ENCODE measurements at regions not wholly inside any gene's neighbourhood (a gene's known extent, or its start where the extent isn't known, plus 50 kb on each side); places are given as distances from the start of the nearest gene placed in this dataset.

DNA sequence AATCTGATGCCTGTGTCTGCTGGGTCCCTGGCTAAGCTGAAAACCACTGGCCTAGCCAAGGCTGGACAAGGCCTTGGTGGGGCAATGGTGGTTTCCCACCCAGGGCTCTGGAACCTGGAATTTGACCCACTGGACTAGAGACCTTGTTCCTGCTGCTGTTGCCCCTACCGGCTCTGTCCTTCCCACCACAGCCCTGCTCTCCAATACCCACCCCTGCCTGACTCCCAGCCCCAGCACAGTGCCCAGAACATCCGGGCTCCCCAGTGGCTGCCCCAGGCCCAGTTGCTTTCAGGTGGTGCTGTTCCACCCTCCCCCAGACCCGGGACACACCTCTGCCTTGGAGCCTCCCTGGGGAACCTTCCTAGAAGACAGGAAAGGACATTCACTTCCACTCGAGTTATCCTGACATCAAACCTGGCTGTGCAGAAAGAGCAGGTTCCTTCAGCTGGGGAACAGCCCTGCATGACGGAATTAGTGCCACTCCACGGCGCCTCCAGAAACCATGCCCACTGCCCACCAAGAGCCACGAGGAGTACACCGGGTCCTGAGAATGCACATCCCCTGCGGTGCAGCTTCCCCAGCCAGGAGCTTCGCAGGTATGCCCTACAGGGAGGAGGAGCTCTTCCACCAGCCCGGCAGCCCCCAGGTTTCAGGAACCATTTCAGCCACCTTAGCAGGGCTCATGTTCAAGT, 152.8 kb downstream of the OAT start:
- Histone ChIP-seq H3K9ac (ENCODE audit: insufficient read depth, low read length) (no peak overlapping the region), H3K4me1 (ENCODE audit: control insufficient read depth, extremely low read depth, insufficient read depth, low read length) (no peaks in the 10 kb centered on the region), H3K9me3 (ENCODE audit: control insufficient read depth, insufficient read depth, low read depth, low read length) (no peaks in the 10 kb centered on the region), H4K20me1 (ENCODE audit: control insufficient read depth, extremely low read depth, insufficient read depth, low read length) (no peaks in the 10 kb centered on the region), H3K4me2 (ENCODE audit: extremely low read depth, insufficient read depth, low read length) (no peak overlapping the region), H3K27ac (ENCODE audit: insufficient read depth, low read length) (no peak overlapping the region), H3K36me3 (ENCODE audit: control insufficient read depth, insufficient read depth, low read length) (no peaks in the 10 kb centered on the region), H2AFZ (ENCODE audit: low read length) (no peak overlapping the region), H3K4me3 (replicated peaks in 1 of 4; ENCODE audit: control extremely low read depth in 1 of 4, insufficient read depth in 1 of 4, low read depth in 3 of 4, low read length in 4 of 4) (no peak overlapping the region), H3K27me3 (ENCODE audit: control insufficient read depth, insufficient read depth, low read length) (no peaks in the 10 kb centered on the region), H3K79me2 (ENCODE audit: control insufficient read depth, insufficient read depth, low read length) (no peaks in the 10 kb centered on the region)
- no peak for DNase-seq (ENCODE audit: low read depth in 2 of 2)
- TF ChIP-seq, protein P1, sequence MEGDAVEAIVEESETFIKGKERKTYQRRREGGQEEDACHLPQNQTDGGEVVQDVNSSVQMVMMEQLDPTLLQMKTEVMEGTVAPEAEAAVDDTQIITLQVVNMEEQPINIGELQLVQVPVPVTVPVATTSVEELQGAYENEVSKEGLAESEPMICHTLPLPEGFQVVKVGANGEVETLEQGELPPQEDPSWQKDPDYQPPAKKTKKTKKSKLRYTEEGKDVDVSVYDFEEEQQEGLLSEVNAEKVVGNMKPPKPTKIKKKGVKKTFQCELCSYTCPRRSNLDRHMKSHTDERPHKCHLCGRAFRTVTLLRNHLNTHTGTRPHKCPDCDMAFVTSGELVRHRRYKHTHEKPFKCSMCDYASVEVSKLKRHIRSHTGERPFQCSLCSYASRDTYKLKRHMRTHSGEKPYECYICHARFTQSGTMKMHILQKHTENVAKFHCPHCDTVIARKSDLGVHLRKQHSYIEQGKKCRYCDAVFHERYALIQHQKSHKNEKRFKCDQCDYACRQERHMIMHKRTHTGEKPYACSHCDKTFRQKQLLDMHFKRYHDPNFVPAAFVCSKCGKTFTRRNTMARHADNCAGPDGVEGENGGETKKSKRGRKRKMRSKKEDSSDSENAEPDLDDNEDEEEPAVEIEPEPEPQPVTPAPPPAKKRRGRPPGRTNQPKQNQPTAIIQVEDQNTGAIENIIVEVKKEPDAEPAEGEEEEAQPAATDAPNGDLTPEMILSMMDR (conservative IDR thresholded peaks at IDR 0.05 in 1 of 2, IDR thresholded peaks at IDR 0.05 in 1 of 2; ENCODE audit: low read depth in 1 of 2, low read length in 2 of 2) = no peak
- no peak for TF ChIP-seq EZH2 (IDR thresholded peaks at IDR 0.05; ENCODE audit: low read length, missing control alignments)

DNA sequence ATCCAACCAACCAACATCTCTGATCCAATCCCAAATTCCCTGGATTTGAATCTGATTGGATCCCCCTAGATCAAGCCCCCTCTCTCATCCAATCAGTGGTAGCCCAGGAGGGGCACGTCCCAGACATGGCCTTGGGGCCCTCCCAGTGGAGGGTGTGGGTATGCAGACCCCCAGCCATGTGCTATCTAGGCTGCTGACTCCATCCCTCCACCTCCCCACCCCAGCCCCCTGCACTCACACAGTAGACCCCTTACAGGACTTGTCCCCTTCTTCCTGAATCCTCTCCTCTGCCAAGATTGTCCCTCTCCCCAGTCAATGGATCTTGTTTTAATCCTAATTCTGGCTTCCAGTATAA, 153.4 kb downstream of the OAT start:
- no peaks in the 10 kb centered on the region for H3K79me2 ChIP-seq (ENCODE audit: control insufficient read depth, insufficient read depth, low read length)

DNA sequence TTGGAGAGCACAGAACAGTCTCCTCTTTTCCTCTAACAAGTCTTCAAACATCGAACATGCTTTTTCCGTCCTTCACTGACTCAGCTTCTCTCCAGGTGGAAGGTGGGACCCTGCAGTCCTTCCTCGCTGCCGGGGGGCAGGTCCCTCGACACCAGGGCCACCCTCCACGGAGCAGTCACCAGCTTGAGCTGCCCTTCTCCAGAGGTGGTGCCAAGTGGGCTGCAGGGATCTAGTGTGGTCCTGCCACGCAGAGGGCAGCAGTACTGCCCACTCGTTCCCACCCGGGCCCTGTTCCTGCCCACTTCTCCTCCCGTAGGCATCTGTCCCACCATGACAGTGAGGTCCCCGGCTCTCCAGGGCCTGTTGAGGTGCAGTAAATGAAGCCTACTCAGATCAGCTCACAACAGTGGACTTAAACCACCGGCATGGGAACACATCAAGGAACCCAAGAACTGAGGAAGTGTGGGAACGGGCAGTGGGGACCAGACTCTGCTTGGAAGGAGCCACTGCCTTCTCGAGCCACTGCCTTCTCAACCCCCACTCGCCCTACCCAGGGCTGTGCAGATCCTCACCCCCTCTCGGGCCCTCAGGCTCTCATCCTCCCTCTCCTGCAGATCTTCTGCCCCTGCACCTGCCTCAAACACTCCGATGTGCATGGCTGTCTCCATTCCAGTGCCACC, 153.9 kb downstream of the OAT start:
- no peak for TF ChIP-seq EZH2 (IDR thresholded peaks at IDR 0.05; ENCODE audit: low read length, missing control alignments)
- TF ChIP-seq, protein P1 (conservative IDR thresholded peaks at IDR 0.05 in 1 of 2, IDR thresholded peaks at IDR 0.05 in 1 of 2; ENCODE audit: low read depth in 1 of 2, low read length in 2 of 2) = no peak
- H3K4me3 ChIP-seq (replicated peaks in 1 of 4; ENCODE audit: control extremely low read depth in 1 of 4, insufficient read depth in 1 of 4, low read depth in 3 of 4, low read length in 4 of 4) = no peak overlapping the region

More for the DNA sequence above, 153.4 kb downstream of the OAT start:
- TF ChIP-seq, protein P1 (conservative IDR thresholded peaks at IDR 0.05 in 1 of 2, IDR thresholded peaks at IDR 0.05 in 1 of 2; ENCODE audit: low read depth in 1 of 2, low read length in 2 of 2) = no peak
- no peak for TF ChIP-seq EZH2 (IDR thresholded peaks at IDR 0.05; ENCODE audit: low read length, missing control alignments)
- no peaks in the 10 kb centered on the region for H4K20me1 ChIP-seq (ENCODE audit: control insufficient read depth, extremely low read depth, insufficient read depth, low read length)
- H3K27me3 ChIP-seq (ENCODE audit: control insufficient read depth, insufficient read depth, low read length) = no peaks in the 10 kb centered on the region
- no peak overlapping the region for H3K4me2 ChIP-seq (ENCODE audit: extremely low read depth, insufficient read depth, low read length)
- H3K27ac ChIP-seq (ENCODE audit: insufficient read depth, low read length) = no peak overlapping the region
- H3K4me1 ChIP-seq (ENCODE audit: control insufficient read depth, extremely low read depth, insufficient read depth, low read length) = no peaks in the 10 kb centered on the region
- no peaks in the 10 kb centered on the region for H3K9me3 ChIP-seq (ENCODE audit: control insufficient read depth, insufficient read depth, low read depth, low read length)
- H3K36me3 ChIP-seq (ENCODE audit: control insufficient read depth, insufficient read depth, low read length) = no peaks in the 10 kb centered on the region
- no peak overlapping the region for H2AFZ ChIP-seq (ENCODE audit: low read length)
- H3K4me3 ChIP-seq (replicated peaks in 1 of 4; ENCODE audit: control extremely low read depth in 1 of 4, insufficient read depth in 1 of 4, low read depth in 3 of 4, low read length in 4 of 4) = no peak overlapping the region
- H3K9ac ChIP-seq (ENCODE audit: insufficient read depth, low read length) = no peak overlapping the region
- DNase-seq (ENCODE audit: low read depth in 2 of 2) = no peak

More for the DNA sequence above, 153.9 kb downstream of the OAT start:
- no peak overlapping the region for H2AFZ ChIP-seq (ENCODE audit: low read length)
- no peaks in the 10 kb centered on the region for H3K79me2 ChIP-seq (ENCODE audit: control insufficient read depth, insufficient read depth, low read length)
- no peaks in the 10 kb centered on the region for H3K9me3 ChIP-seq (ENCODE audit: control insufficient read depth, insufficient read depth, low read depth, low read length)
- H3K27me3 ChIP-seq (ENCODE audit: control insufficient read depth, insufficient read depth, low read length) = no peaks in the 10 kb centered on the region
- no peaks in the 10 kb centered on the region for H4K20me1 ChIP-seq (ENCODE audit: control insufficient read depth, extremely low read depth, insufficient read depth, low read length)
- H3K9ac ChIP-seq (ENCODE audit: insufficient read depth, low read length) = no peak overlapping the region
- no peak for DNase-seq (ENCODE audit: low read depth in 2 of 2)
- H3K4me1 ChIP-seq (ENCODE audit: control insufficient read depth, extremely low read depth, insufficient read depth, low read length) = no peaks in the 10 kb centered on the region
- no peak overlapping the region for H3K4me2 ChIP-seq (ENCODE audit: extremely low read depth, insufficient read depth, low read length)
- H3K36me3 ChIP-seq (ENCODE audit: control insufficient read depth, insufficient read depth, low read length) = no peaks in the 10 kb centered on the region
- H3K27ac ChIP-seq (ENCODE audit: insufficient read depth, low read length) = no peak overlapping the region

Data from fibroblast of lung (primary cell).